K562 (cell line): ENCODE measurements at regions not wholly inside any gene's neighbourhood (a gene's known extent, or its start where the extent isn't known, plus 50 kb on each side); places are given as distances from the start of the nearest gene placed in this dataset.

Source experiments
- CEBPB ChIP-seq: fragments of 450-650 bp; IDR thresholded peaks from 2 replicates; pipeline ENCODE4 v1.6.1; 2016; ENCODE audit warnings: missing genetic modification characterization, missing compliant biosample characterization
- EZH2 ChIP-seq: IDR thresholded peaks from 2 replicates; pipeline ENCODE4 v1.6.1; 2012; ENCODE audit warnings: low read depth, mild to moderate bottlenecking, inconsistent platforms, low read length, borderline replicate concordance
- FOXK1 ChIP-seq: sonication (generic); formaldehyde crosslinking; IDR thresholded peaks from 2 replicates; pipeline ENCODE4 v1.8.0; 2022; ENCODE audit warnings: missing genetic modification reagents, mild to moderate bottlenecking, borderline replicate concordance
- HDAC1 ChIP-seq, 2 experiments: fragments of 450-650 bp; IDR thresholded peaks; 2 replicates each; pipeline ENCODE4 v1.6.1; 2016 to 2017; ENCODE audit warnings: inconsistent platforms in 1 of 2, mild to moderate bottlenecking in 1 of 2, moderate library complexity in 1 of 2
- KAT8 ChIP-seq: fragments of 450-650 bp; IDR thresholded peaks from 2 replicates; pipeline ENCODE4 v1.6.1; 2016; ENCODE audit warnings: low read depth, mild to moderate bottlenecking
- NR2C1 ChIP-seq, 2 experiments: fragments of 450-650 bp; IDR thresholded peaks; 2 replicates each; pipeline ENCODE4 v1.6.1; 2017; ENCODE audit warnings: mild to moderate bottlenecking in 2 of 2, antibody characterized with exemption in 1 of 2, inconsistent platforms in 1 of 2, missing compliant biosample characterization in 1 of 2, missing genetic modification characterization in 1 of 2
- SAFB2 ChIP-seq: fragments of 200-400 bp; formaldehyde crosslinking; IDR thresholded peaks from 2 replicates; pipeline ENCODE4 v1.6.1; 2018; ENCODE audit warnings: borderline replicate concordance, low read length, low read depth, moderate library complexity; ENCODE audit not compliant: severe bottlenecking
- SIX5 ChIP-seq, 2 experiments: IDR thresholded peaks; 2 replicates each; pipeline ENCODE4 v1.6.1; 2011; ENCODE audit warnings: low read length in 2 of 2, borderline replicate concordance in 1 of 2, low read depth in 1 of 2, mild to moderate bottlenecking in 1 of 2, moderate library complexity in 1 of 2; ENCODE audit not compliant: insufficient read depth in 1 of 2
- SMARCC2 ChIP-seq: fragments of 450-650 bp; IDR thresholded peaks from 2 replicates; pipeline ENCODE4 v1.6.1; 2017; ENCODE audit warnings: antibody characterized with exemption, moderate library complexity, mild to moderate bottlenecking, low read depth
- SRSF7 ChIP-seq: fragments of 200-400 bp; formaldehyde crosslinking; optimal IDR thresholded peaks from 2 replicates; pipeline ENCODE3; 2017; ENCODE audit warnings: mild to moderate bottlenecking, low read depth, low read length
- TBL1XR1 ChIP-seq, 2 experiments: IDR thresholded peaks; 2 replicates each; pipeline ENCODE4 v1.6.1; 2012; ENCODE audit warnings: improper control_type of control experiment in 2 of 2, low read length in 2 of 2, mild to moderate bottlenecking in 1 of 2
- VEZF1 ChIP-seq: fragments of 200-800 bp; sonication (Bioruptor generic); IDR thresholded peaks from 2 replicates; pipeline ENCODE4 v1.6.1; 2017; ENCODE audit warnings: missing genetic modification characterization, missing compliant biosample characterization
- ZBTB12 ChIP-seq: fragments of 250-450 bp; sonication (Bioruptor Pico); IDR thresholded peaks from 2 replicates; pipeline ENCODE4 v1.4.0; 2020
- ZNF212 ChIP-seq: fragments of 450-650 bp; formaldehyde crosslinking; IDR thresholded peaks from 2 replicates; pipeline ENCODE4 v1.4.0; 2020; ENCODE audit warnings: mild to moderate bottlenecking
- ZNF263 ChIP-seq: sonication (generic); formaldehyde crosslinking; IDR thresholded peaks from 2 replicates; pipeline ENCODE4 v1.8.0; 2022; ENCODE audit warnings: mild to moderate bottlenecking, missing genetic modification reagents, borderline replicate concordance
- TF ChIP-seq, protein P1 (sequence below), 2 experiments: fragments of 450-650 bp in 1 of 2; IDR thresholded peaks; 2 replicates each; pipeline ENCODE4 v1.6.1; 2011 to 2017; ENCODE audit warnings: low read depth in 2 of 2, antibody characterized with exemption in 1 of 2, borderline replicate concordance in 1 of 2, low read length in 1 of 2, mild to moderate bottlenecking in 1 of 2, mixed read lengths in 1 of 2; ENCODE audit not compliant: control insufficient read depth in 1 of 2
- TF ChIP-seq, protein P2 (sequence below), 2 experiments: fragments of 450-650 bp in 1 of 2; sonication (generic) in 1 of 2; formaldehyde crosslinking in 1 of 2; IDR thresholded peaks in 1 of 2; conservative IDR thresholded peaks in 1 of 2; 2 replicates each; pipeline versions ENCODE4 v1.6.1 to v1.8.1; 2016 to 2023; ENCODE audit warnings: mild to moderate bottlenecking in 2 of 2, moderate library complexity in 2 of 2, inconsistent platforms in 1 of 2, missing genetic modification reagents in 1 of 2
- TF ChIP-seq, protein P3 (sequence below): IDR thresholded peaks from 2 replicates; pipeline ENCODE4 v1.6.1; 2012; ENCODE audit warnings: low read depth, low read length, improper control_type of control experiment, borderline replicate concordance

DNA sequence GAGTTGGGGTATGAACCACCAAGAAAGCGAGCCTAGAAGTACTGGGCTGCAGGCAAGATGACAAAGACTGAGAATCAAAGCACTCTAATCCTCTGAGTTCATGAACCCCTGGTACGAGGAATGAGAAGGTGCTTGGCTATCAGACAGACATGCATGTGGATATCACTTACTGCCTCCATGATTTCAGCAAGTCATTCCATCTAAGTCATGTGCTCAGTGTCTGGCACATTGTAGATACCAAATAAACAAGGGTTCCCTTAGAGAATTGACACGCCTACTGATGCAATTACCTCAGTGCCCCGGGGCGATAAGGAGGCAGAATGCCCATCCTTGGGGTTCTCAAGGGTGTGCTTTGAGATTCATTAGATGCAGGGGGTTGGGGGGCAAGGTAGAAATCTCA is 125.6 kb upstream of the PKDCC start (continued):
- TF ChIP-seq SRSF7 (no peak), FOXK1 (CRISPR knock-in tag) (0 out of 2 replicates have a peak, but pooled peaks have one; percentile 53), ZNF263 (CRISPR knock-in tag) (no peak), KAT8 (no peak), ZNF212 (no peak), HDAC1 (IDR thresholded peaks at IDR 0.05) (peak; percentile 34 to 97; a peak in 2 of 4 replicates), VEZF1 (CRISPR knock-in tag) (peak; percentile 47), SIX5 (IDR thresholded peaks at IDR 0.05; ENCODE audit: borderline replicate concordance in 1 of 2, insufficient read depth in 1 of 2, low read depth in 1 of 2, low read length in 2 of 2) (no peak), EZH2 (no peak), NR2C1 (IDR thresholded peaks at IDR 0.05) (peak; percentile 41; the same call in 1 of the 2 replicates), NR2C1 (tag; IDR thresholded peaks at IDR 0.05) (peak; percentile 83), ZBTB12 (peak; percentile 55), TBL1XR1 (IDR thresholded peaks at IDR 0.05; ENCODE audit: low read length in 2 of 2) (peak in 1 of 2 experiments; percentile 59; a peak in 1 of 4 replicates), CEBPB (tag) (peak; percentile 67), SAFB2 (no peak), SMARCC2 (peak; percentile 29; the same call in 1 of the 2 replicates)
- TF ChIP-seq, protein P1, sequence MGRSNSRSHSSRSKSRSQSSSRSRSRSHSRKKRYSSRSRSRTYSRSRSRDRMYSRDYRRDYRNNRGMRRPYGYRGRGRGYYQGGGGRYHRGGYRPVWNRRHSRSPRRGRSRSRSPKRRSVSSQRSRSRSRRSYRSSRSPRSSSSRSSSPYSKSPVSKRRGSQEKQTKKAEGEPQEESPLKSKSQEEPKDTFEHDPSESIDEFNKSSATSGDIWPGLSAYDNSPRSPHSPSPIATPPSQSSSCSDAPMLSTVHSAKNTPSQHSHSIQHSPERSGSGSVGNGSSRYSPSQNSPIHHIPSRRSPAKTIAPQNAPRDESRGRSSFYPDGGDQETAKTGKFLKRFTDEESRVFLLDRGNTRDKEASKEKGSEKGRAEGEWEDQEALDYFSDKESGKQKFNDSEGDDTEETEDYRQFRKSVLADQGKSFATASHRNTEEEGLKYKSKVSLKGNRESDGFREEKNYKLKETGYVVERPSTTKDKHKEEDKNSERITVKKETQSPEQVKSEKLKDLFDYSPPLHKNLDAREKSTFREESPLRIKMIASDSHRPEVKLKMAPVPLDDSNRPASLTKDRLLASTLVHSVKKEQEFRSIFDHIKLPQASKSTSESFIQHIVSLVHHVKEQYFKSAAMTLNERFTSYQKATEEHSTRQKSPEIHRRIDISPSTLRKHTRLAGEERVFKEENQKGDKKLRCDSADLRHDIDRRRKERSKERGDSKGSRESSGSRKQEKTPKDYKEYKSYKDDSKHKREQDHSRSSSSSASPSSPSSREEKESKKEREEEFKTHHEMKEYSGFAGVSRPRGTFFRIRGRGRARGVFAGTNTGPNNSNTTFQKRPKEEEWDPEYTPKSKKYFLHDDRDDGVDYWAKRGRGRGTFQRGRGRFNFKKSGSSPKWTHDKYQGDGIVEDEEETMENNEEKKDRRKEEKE (IDR thresholded peaks at IDR 0.05; ENCODE audit: borderline replicate concordance in 1 of 2, control insufficient read depth in 1 of 2, low read depth in 2 of 2, low read length in 1 of 2) = no peak
- TF ChIP-seq, protein P2, sequence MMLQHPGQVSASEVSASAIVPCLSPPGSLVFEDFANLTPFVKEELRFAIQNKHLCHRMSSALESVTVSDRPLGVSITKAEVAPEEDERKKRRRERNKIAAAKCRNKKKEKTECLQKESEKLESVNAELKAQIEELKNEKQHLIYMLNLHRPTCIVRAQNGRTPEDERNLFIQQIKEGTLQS (IDR thresholded peaks at IDR 0.05) = peak; percentile 76
- TF ChIP-seq, protein P2 (CRISPR knock-in tag; conservative IDR thresholded peaks at IDR 0.05) = peak; percentile 58; the same call in 1 of the 2 replicates
- TF ChIP-seq, protein P3, sequence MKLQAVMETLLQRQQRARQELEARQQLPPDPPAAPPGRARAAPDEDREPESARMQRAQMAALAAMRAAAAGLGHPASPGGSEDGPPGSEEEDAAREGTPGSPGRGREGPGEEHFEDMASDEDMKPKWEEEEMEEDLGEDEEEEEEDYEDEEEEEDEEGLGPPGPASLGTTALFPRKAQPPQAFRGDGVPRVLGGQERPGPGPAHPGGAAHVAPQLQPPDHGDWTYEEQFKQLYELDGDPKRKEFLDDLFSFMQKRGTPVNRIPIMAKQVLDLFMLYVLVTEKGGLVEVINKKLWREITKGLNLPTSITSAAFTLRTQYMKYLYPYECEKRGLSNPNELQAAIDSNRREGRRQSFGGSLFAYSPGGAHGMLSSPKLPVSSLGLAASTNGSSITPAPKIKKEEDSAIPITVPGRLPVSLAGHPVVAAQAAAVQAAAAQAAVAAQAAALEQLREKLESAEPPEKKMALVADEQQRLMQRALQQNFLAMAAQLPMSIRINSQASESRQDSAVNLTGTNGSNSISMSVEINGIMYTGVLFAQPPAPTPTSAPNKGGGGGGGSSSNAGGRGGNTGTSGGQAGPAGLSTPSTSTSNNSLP = no peak
